Mucosa of rectum (tissue), 2 donors: ENCODE measurements at regions not wholly inside any gene's neighbourhood (a gene's known extent, or its start where the extent isn't known, plus 50 kb on each side); places are given as distances from the start of the nearest gene placed in this dataset.

ENCODE experiments used
- H3K27ac ChIP-seq, 2 donors: one replicate each; pipeline ENCODE4 v1.7.0; 2013; ENCODE audit warnings: inconsistent platforms in 2 of 2, low read depth in 2 of 2, low read length in 2 of 2
- H3K27me3 ChIP-seq, 2 donors: one replicate each; pipeline ENCODE4 v1.7.0; 2013; ENCODE audit warnings: low read length in 2 of 2; ENCODE audit not compliant: control insufficient read depth in 2 of 2, insufficient read depth in 2 of 2
- H3K36me3 ChIP-seq, 2 donors: one replicate each; pipeline ENCODE4 v1.7.0; 2013; ENCODE audit warnings: low read length in 2 of 2; ENCODE audit not compliant: control insufficient read depth in 2 of 2, insufficient read depth in 2 of 2
- H3K4me1 ChIP-seq, 2 donors: one replicate each; pipeline ENCODE4 v1.7.0; 2013; ENCODE audit warnings: low read length in 2 of 2, mild to moderate bottlenecking in 1 of 2; ENCODE audit not compliant: control insufficient read depth in 2 of 2, insufficient read depth in 2 of 2
- H3K4me3 ChIP-seq, 2 donors: one replicate each; pipeline ENCODE4 v1.7.0; 2013; ENCODE audit warnings: low read length in 2 of 2
- H3K9ac ChIP-seq, 2 donors: one replicate each; pipeline ENCODE4 v1.7.0; 2013; ENCODE audit warnings: low read length in 2 of 2, low read depth in 1 of 2, mild to moderate bottlenecking in 1 of 2
- H3K9me3 ChIP-seq, 2 donors: one replicate each; pipeline ENCODE4 v1.7.0; 2013; ENCODE audit warnings: low read length in 2 of 2; ENCODE audit not compliant: control insufficient read depth in 2 of 2
- donor health status: healthy.
- donor health status: Normal muscosa, but diverticular disease.

GRCh38 chr14:54294802-54295201, 102.0 kb upstream of the CDKN3 start:
- H3K36me3 ChIP-seq, result no peaks in the 10 kb centered on the region
- H3K4me1 ChIP-seq, result no peaks in the 10 kb centered on the region
- H3K27ac ChIP-seq, result no peak overlapping the region
- no peak overlapping the region for H3K4me3 ChIP-seq
- H3K27me3 ChIP-seq, result peaks cover 0 to 3% of the 10 kb centered on the region in 2 donors
- H3K9ac ChIP-seq, result no peak overlapping the region
- no peaks in the 10 kb centered on the region for H3K9me3 ChIP-seq

GRCh38 chr14:54299410-54300363, 97.1 kb upstream of the CDKN3 start:
- Histone ChIP-seq H3K27ac (no peak overlapping the region), H3K36me3 (no peaks in the 10 kb centered on the region), H3K4me3 (no peak overlapping the region), H3K4me1 (no peaks in the 10 kb centered on the region), H3K27me3 (peaks cover 0 to 3% of the 10 kb centered on the region in 2 donors), H3K9ac (no peak overlapping the region), H3K9me3 (no peaks in the 10 kb centered on the region)

- H3K9me3 ChIP-seq, result no peaks in the 10 kb centered on the region
- H3K9ac ChIP-seq, result no peak overlapping the region
- no peak overlapping the region for H3K4me3 ChIP-seq
- H3K4me1 ChIP-seq, result no peaks in the 10 kb centered on the region
- no peak overlapping the region for H3K27ac ChIP-seq
- no peaks in the 10 kb centered on the region for H3K36me3 ChIP-seq
- peaks cover 0 to 3% of the 10 kb centered on the region in 2 donors for H3K27me3 ChIP-seq
These were observed 95.9 kb upstream of the CDKN3 start for GRCh38 chr14:54300881-54301280.

GRCh38 chr14:54301359-54301758, 95.4 kb upstream of the CDKN3 start:
- Histone ChIP-seq H3K4me3 (no peak overlapping the region), H3K4me1 (no peaks in the 10 kb centered on the region), H3K27me3 (peaks cover 0 to 3% of the 10 kb centered on the region in 2 donors), H3K27ac (no peak overlapping the region), H3K9me3 (no peaks in the 10 kb centered on the region), H3K9ac (no peak overlapping the region), H3K36me3 (no peaks in the 10 kb centered on the region)

- Histone ChIP-seq H3K4me3 (no peak overlapping the region), H3K9ac (no peak overlapping the region), H3K27me3 (no peaks in the 10 kb centered on the region), H3K4me1 (no peaks in the 10 kb centered on the region), H3K9me3 (no peaks in the 10 kb centered on the region), H3K27ac (no peak overlapping the region), H3K36me3 (no peaks in the 10 kb centered on the region)
These were observed 90.0 kb upstream of the CDKN3 start for GRCh38 chr14:54306806-54307205.

- H3K27me3 ChIP-seq, result no peaks in the 10 kb centered on the region
- no peak overlapping the region for H3K4me3 ChIP-seq
- no peak overlapping the region for H3K27ac ChIP-seq
- no peaks in the 10 kb centered on the region for H3K9me3 ChIP-seq
- no peak overlapping the region for H3K9ac ChIP-seq
- H3K4me1 ChIP-seq, result no peaks in the 10 kb centered on the region
- no peaks in the 10 kb centered on the region for H3K36me3 ChIP-seq
These were observed 87.2 kb upstream of the CDKN3 start for GRCh38 chr14:54309615-54310014.

GRCh38 chr14:54310151-54310850, 86.5 kb upstream of the CDKN3 start:
- Histone ChIP-seq H3K4me3 (no peak overlapping the region), H3K36me3 (no peaks in the 10 kb centered on the region), H3K4me1 (no peaks in the 10 kb centered on the region), H3K9ac (no peak overlapping the region), H3K27me3 (no peaks in the 10 kb centered on the region), H3K9me3 (no peaks in the 10 kb centered on the region), H3K27ac (no peak overlapping the region)

GRCh38 chr14:54310851-54311228, 86.0 kb upstream of the CDKN3 start:
- no peaks in the 10 kb centered on the region for H3K4me1 ChIP-seq
- no peak overlapping the region for H3K9ac ChIP-seq
- H3K36me3 ChIP-seq, result no peaks in the 10 kb centered on the region
- H3K4me3 ChIP-seq, result no peak overlapping the region
- no peaks in the 10 kb centered on the region for H3K27me3 ChIP-seq
- no peak overlapping the region for H3K27ac ChIP-seq
- H3K9me3 ChIP-seq, result no peaks in the 10 kb centered on the region

GRCh38 chr14:54312166-54312801, 84.5 kb upstream of the CDKN3 start:
- H3K4me1 ChIP-seq, result no peaks in the 10 kb centered on the region
- no peak overlapping the region for H3K9ac ChIP-seq
- H3K4me3 ChIP-seq, result no peak overlapping the region
- H3K27ac ChIP-seq, result no peak overlapping the region
- H3K27me3 ChIP-seq, result no peaks in the 10 kb centered on the region
- no peaks in the 10 kb centered on the region for H3K9me3 ChIP-seq
- no peaks in the 10 kb centered on the region for H3K36me3 ChIP-seq
